ENCODE measurements at regions not wholly inside any gene's neighbourhood (a gene's known extent, or its start where the extent isn't known, plus 50 kb on each side); places are given as distances from the start of the nearest gene placed in this dataset.
A peak's percentile ranks its signal among the peaks of the same experiment; 100 is the strongest.

DNA sequence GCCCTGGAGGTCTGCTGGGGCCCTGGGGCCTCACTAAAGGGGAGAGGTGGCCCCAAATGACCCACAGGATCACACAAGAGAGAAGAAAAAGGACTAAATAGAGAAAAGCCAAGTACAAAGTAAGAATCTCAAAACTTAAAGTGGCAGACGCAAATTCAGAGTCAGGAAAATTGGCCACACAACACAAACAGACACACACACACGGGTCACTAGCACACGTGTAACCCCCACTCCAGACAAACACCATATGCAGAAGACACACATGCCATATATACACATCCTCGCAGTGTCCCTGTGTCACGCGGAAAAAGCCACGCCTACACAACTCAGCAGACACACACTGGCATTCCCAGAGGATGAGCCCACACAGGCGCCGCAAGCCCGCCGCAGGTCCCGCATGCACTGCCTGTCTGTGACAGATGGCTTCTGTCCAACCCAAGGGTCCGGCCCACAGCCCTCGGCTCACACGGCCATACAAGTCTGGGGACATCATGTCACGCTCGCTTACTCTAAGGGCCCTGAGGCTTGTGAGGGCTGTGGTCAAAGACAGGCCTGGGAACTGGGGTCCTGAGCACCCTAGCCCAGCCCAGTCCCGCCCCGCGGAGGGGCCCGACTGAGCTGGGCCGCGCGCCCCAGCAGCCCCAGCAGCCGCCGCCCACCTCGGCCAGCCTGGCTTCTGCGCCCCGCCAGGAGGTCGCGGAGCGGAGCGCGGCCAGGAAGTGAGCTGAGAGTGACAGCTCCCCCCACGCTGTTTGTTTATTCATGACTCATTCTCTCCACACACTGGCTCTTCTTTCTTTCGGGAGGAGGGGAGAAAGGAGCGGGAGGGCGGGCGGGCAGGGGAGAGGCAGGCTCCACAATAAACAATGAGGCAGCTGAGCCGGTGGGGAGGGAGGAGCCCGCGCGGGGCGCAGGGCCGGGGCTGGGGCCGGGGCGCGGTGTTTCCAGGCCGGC, 95.5 kb upstream of the ZMIZ1 start:
- Histone ChIP-seq H3K27ac (peak overlapping the region; percentile 85 to 97 (median 92)), H3K4me1 (peaks cover 0 to 63% (median 28%) of the 10 kb centered on the region in 4 donors)

DNA sequence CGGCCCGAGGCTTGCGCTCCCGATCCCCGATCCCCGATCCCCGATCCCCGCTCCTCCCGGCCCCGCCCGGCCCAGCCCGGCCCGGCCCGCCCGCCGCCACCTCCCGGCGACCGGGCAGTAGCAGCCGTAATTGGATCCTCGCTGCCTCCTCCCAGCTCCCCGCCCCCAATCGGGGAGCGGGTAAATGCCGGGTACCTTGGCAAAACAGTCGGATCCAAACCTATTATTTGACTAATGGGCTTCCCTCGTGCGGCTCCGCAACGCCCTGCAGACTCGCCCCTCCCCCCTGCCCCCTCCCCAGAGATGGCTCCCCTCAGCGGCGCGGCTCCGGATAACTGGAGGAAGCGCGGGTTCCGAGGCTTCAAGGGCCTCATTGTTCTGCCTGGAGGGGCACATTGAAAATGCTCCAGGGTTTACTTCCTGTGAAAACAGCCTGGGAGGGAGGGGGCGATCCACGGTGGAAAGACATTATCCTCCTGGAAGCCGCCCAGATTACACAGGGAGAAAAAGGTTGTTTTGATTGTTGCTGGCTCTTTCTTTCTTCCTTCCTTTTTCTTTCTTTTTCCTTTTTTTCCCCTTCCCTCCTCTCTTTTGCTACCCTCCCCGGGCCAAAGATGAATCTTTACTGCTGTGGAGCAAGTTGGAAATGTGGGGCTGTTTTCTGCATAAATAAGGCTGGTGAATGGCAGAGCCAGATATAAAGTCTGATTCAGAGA, 94.7 kb upstream of the ZMIZ1 start:
- Histone ChIP-seq H3K9me3 (no peaks in the 10 kb centered on the region), H3K4me3 (peak overlapping the region; percentile 39 to 60 (median 45)), H3K27ac (peak overlapping the region; percentile 85 to 97 (median 92)), H3K36me3 (no peaks in the 10 kb centered on the region), H3K27me3 (no peaks in the 10 kb centered on the region), H3K4me1 (peaks cover 0 to 58% (median 28%) of the 10 kb centered on the region in 4 donors)
- TF ChIP-seq EP300 (IDR thresholded peaks at IDR 0.05) (no peak), POLR2A (IDR thresholded peaks at IDR 0.05) (no peak)
- TF ChIP-seq, protein P1, sequence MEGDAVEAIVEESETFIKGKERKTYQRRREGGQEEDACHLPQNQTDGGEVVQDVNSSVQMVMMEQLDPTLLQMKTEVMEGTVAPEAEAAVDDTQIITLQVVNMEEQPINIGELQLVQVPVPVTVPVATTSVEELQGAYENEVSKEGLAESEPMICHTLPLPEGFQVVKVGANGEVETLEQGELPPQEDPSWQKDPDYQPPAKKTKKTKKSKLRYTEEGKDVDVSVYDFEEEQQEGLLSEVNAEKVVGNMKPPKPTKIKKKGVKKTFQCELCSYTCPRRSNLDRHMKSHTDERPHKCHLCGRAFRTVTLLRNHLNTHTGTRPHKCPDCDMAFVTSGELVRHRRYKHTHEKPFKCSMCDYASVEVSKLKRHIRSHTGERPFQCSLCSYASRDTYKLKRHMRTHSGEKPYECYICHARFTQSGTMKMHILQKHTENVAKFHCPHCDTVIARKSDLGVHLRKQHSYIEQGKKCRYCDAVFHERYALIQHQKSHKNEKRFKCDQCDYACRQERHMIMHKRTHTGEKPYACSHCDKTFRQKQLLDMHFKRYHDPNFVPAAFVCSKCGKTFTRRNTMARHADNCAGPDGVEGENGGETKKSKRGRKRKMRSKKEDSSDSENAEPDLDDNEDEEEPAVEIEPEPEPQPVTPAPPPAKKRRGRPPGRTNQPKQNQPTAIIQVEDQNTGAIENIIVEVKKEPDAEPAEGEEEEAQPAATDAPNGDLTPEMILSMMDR (IDR thresholded peaks at IDR 0.05): peak in 1 of 5 experiments; percentile 22
- WGBS, 2 donors: 1 to 3% methylated on average over 13 to 18 of the region's 42 CpGs
- peak; percentile 57 to 59 for DNase-seq (ENCODE audit: low spot score in 2 of 2)

More for the DNA sequence above, 95.5 kb upstream of the ZMIZ1 start:
- Histone ChIP-seq H3K36me3 (no peaks in the 10 kb centered on the region), H3K9me3 (no peaks in the 10 kb centered on the region), H3K27me3 (no peaks in the 10 kb centered on the region), H3K4me3 (peak overlapping the region; percentile 39 to 60 (median 45))
- WGBS, 2 donors: 6% methylated on average over 20 to 40 of the region's 49 CpGs
- peak; percentile 51 to 72 for DNase-seq (ENCODE audit: low spot score in 2 of 2)
- TF ChIP-seq POLR2A (IDR thresholded peaks at IDR 0.05): peak in 1 of 2 donors; percentile 23
- TF ChIP-seq, protein P1 (IDR thresholded peaks at IDR 0.05): peak in 2 of 5 experiments; percentile 23
- peak in 1 of 2 donors; percentile 87 for TF ChIP-seq EP300 (IDR thresholded peaks at IDR 0.05)

- TF ChIP-seq, protein P1 (IDR thresholded peaks at IDR 0.05): peak; percentile 34 to 68 (median 61)
- TF ChIP-seq EP300 (IDR thresholded peaks at IDR 0.05) (peak in 1 of 2 donors; percentile 82), POLR2A (IDR thresholded peaks at IDR 0.05) (peak in 1 of 2 donors; percentile 21)
- Histone ChIP-seq H3K4me1 (peaks cover 0 to 54% (median 28%) of the 10 kb centered on the region in 4 donors), H3K27me3 (no peaks in the 10 kb centered on the region), H3K9me3 (no peaks in the 10 kb centered on the region), H3K4me3 (peak overlapping the region; percentile 39 to 60 (median 45)), H3K27ac (peak overlapping the region; percentile 85 to 97 (median 92)), H3K36me3 (no peaks in the 10 kb centered on the region)
- peak; percentile 43 to 72 for DNase-seq (ENCODE audit: low spot score in 2 of 2)
- WGBS, 2 donors: 23 to 27% methylated on average over 15 of the region's 15 CpGs
Observed at GRCh38 chr10:78974617-78975317, 94.0 kb upstream of the ZMIZ1 start.

DNA sequence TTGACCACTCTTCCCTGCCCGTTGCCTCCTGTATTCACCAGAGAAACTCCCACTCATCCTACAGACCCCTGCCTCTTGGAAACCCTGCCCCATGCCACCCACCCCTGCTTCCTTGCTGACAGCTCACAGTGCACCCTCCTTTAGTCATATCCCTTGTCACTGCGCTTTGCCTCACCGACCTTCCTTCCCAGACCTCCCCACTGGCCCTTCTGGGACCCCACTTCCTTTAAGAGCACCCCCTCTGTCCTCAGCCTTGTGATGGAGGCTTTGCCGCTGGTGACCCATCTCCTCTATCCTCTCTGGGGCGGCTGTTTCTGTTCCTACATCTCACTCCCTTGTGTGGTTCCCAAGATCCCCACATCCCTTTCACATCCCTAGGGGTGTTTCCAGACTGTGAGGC, 92.8 kb upstream of the ZMIZ1 start:
- TF ChIP-seq EP300 (IDR thresholded peaks at IDR 0.05) (no peak), POLR2A (IDR thresholded peaks at IDR 0.05) (no peak)
- TF ChIP-seq, protein P1 (IDR thresholded peaks at IDR 0.05): no peak

More for the DNA sequence above, 92.8 kb upstream of the ZMIZ1 start:
- no peak for DNase-seq (ENCODE audit: low spot score in 2 of 2)
- Histone ChIP-seq H3K27me3 (no peaks in the 10 kb centered on the region), H3K36me3 (no peaks in the 10 kb centered on the region), H3K9me3 (no peaks in the 10 kb centered on the region), H3K4me3 (no peak overlapping the region), H3K4me1 (peaks cover 0 to 54% (median 28%) of the 10 kb centered on the region in 4 donors), H3K27ac (peak overlapping the region in 1 of 4 donors; percentile 97)
- 90 to 93% methylated on average over 5 of the region's 5 CpGs for WGBS, 2 donors

Measured in tibial nerve (tissue), 4 donors.